ENCODE measurements at regions not wholly inside any gene's neighbourhood (a gene's known extent, or its start where the extent isn't known, plus 50 kb on each side); places are given as distances from the start of the nearest gene placed in this dataset.

DNA sequence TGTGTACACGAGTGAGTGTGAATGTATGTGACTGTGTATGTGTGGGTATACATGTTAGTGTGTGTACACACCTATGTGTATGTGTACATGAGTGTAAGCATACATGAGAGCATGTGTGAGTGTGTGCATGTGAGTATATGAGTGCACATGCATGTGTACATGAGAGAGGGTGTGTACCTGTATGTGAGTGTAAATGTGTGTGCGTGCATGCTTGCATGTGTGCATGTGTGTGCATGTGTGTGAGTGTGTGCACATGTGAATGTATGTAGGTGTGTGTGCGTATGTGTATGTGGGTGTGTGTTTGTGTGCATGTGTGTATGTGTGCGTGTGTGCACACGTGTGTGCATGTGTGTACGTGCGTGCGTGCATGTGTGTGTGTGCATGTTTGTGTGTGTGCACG, 183.4 kb downstream of the BMP7 start:
- Histone ChIP-seq H3K9me3 (ENCODE audit: control insufficient read depth, low read depth, low read length) (no peaks in the 10 kb centered on the region), H2AK5ac (ENCODE audit: insufficient read length, low read length) (no peak overlapping the region), H4K91ac (ENCODE audit: insufficient read length, low read depth, low read length) (no peak overlapping the region), H3T11ph (ENCODE audit: low read length) (no peak overlapping the region), H3K4me1 (ENCODE audit: insufficient read depth, low read length) (0 out of 2 replicates have a peak, but pooled peaks cover 2% of the 10 kb centered on the region), H2BK15ac (ENCODE audit: low read depth, low read length) (no peak overlapping the region), H4K8ac (replicated peaks; ENCODE audit: insufficient read length, low read depth, low read length) (no peak overlapping the region), H3K27me3 (ENCODE audit: insufficient read depth, low read length) (no peaks in the 10 kb centered on the region), H2BK12ac (ENCODE audit: insufficient read length, low read depth, low read length) (no peak overlapping the region), H4K20me1 (ENCODE audit: control insufficient read depth, insufficient read depth, insufficient read length) (no peaks in the 10 kb centered on the region), H3K4me2 (ENCODE audit: insufficient read depth, insufficient read length, low read length) (no peak overlapping the region), H4K5ac (ENCODE audit: insufficient read length, low read depth, low read length) (no peak overlapping the region), H2AFZ (ENCODE audit: low read length) (no peak overlapping the region), H3K79me1 (ENCODE audit: insufficient read depth, low read depth, low read length, poor library complexity, severe bottlenecking) (no peaks in the 10 kb centered on the region), H3K14ac (ENCODE audit: insufficient read depth, low read length) (no peak overlapping the region), H2BK20ac (ENCODE audit: low read depth, low read length, poor library complexity, severe bottlenecking) (no peak overlapping the region), H3K56ac (ENCODE audit: insufficient read length, low read depth, low read length) (no peak overlapping the region), H2BK120ac (ENCODE audit: low read depth, low read length, poor library complexity, severe bottlenecking) (no peak overlapping the region), H3K9ac (ENCODE audit: extremely low read depth, insufficient read length, low read length) (no peak overlapping the region), H3K23me2 (ENCODE audit: insufficient read length, low read depth, low read length, poor library complexity, severe bottlenecking) (no peaks in the 10 kb centered on the region), H3K79me2 (ENCODE audit: insufficient read depth, low read length) (no peaks in the 10 kb centered on the region), H3K18ac (ENCODE audit: insufficient read length, low read depth, low read length) (no peak overlapping the region), H3K27ac (ENCODE audit: insufficient read length, low read depth, low read length) (no peak overlapping the region), H3K4ac (ENCODE audit: low read depth, low read length) (no peak overlapping the region), H2BK5ac (ENCODE audit: insufficient read length, low read length) (no peak overlapping the region), H3K23ac (ENCODE audit: insufficient read length, low read depth, low read length) (no peak overlapping the region)
- DNase-seq: no peak
- peaks cover 13 to 15% of the 10 kb centered on the region in 2 experiments for H3K9me3 Mint-ChIP-seq
- no peak overlapping the region for H3K4me3 Mint-ChIP-seq
- peaks cover 21% of the 10 kb centered on the region for H3K27me3 Mint-ChIP-seq (ENCODE audit: low read depth)
- TF ChIP-seq, protein P1, sequence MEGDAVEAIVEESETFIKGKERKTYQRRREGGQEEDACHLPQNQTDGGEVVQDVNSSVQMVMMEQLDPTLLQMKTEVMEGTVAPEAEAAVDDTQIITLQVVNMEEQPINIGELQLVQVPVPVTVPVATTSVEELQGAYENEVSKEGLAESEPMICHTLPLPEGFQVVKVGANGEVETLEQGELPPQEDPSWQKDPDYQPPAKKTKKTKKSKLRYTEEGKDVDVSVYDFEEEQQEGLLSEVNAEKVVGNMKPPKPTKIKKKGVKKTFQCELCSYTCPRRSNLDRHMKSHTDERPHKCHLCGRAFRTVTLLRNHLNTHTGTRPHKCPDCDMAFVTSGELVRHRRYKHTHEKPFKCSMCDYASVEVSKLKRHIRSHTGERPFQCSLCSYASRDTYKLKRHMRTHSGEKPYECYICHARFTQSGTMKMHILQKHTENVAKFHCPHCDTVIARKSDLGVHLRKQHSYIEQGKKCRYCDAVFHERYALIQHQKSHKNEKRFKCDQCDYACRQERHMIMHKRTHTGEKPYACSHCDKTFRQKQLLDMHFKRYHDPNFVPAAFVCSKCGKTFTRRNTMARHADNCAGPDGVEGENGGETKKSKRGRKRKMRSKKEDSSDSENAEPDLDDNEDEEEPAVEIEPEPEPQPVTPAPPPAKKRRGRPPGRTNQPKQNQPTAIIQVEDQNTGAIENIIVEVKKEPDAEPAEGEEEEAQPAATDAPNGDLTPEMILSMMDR (conservative IDR thresholded peaks at IDR 0.05): no peak
- peaks cover 3 to 5% of the 10 kb centered on the region in 2 experiments; a peak in 2 of 4 replicates for H3K4me1 Mint-ChIP-seq
- H3K36me3 Mint-ChIP-seq (ENCODE audit: insufficient read depth in 1 of 3, low read depth in 3 of 3): no peaks in the 10 kb centered on the region; a peak in 2 of 7 replicates
- no CpG with 5 or more reads among the region's 9 CpGs for WGBS (ENCODE audit: extremely low coverage, insufficient read length, low lambda C conversion rate)
- H3K27ac Mint-ChIP-seq: peak overlapping the region in 2 of 3 experiments; percentile 17 to 75; a peak in 1 of 7 replicates
